ENCODE measurements at regions not wholly inside any gene's neighbourhood (a gene's known extent, or its start where the extent isn't known, plus 50 kb on each side); places are given as distances from the start of the nearest gene placed in this dataset.

DNA sequence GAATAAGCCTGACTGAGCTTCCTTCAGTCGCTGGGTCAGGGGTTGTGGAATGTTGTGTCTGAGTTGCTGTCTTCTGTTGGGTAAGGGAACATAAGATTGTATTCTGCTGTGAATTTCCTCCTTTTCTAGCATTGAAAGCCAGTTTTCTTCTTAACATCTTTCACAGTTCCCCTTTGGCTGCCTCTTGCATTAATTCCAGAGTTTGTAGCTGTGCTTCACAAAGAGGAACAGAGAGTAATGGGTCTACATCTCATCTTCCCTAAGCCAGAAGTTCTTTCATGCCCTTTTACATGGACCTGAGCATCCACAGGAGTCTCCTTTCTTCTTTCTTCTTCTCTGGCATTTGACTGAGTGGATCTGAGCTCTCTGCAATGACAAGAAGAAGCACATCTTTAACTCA lies 686.8 kb downstream of the KCTD16 start:
- Mint-ChIP-seq H3K9me3 (ENCODE audit: unreplicated experiment) (no peaks in the 10 kb centered on the region), H3K27ac (ENCODE audit: unreplicated experiment) (no peak overlapping the region), H3K4me3 (ENCODE audit: unreplicated experiment) (no peak overlapping the region), H3K4me1 (ENCODE audit: unreplicated experiment) (no peaks in the 10 kb centered on the region), H3K36me3 (ENCODE audit: unreplicated experiment) (no peaks in the 10 kb centered on the region), H3K27me3 (ENCODE audit: unreplicated experiment) (peaks cover 17% of the 10 kb centered on the region)
- no peak for DNase-seq (ENCODE audit: extremely low spot score, unreplicated experiment)
- TF ChIP-seq, protein P1, sequence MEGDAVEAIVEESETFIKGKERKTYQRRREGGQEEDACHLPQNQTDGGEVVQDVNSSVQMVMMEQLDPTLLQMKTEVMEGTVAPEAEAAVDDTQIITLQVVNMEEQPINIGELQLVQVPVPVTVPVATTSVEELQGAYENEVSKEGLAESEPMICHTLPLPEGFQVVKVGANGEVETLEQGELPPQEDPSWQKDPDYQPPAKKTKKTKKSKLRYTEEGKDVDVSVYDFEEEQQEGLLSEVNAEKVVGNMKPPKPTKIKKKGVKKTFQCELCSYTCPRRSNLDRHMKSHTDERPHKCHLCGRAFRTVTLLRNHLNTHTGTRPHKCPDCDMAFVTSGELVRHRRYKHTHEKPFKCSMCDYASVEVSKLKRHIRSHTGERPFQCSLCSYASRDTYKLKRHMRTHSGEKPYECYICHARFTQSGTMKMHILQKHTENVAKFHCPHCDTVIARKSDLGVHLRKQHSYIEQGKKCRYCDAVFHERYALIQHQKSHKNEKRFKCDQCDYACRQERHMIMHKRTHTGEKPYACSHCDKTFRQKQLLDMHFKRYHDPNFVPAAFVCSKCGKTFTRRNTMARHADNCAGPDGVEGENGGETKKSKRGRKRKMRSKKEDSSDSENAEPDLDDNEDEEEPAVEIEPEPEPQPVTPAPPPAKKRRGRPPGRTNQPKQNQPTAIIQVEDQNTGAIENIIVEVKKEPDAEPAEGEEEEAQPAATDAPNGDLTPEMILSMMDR (IDR thresholded peaks at IDR 0.05), result no peak

DNA sequence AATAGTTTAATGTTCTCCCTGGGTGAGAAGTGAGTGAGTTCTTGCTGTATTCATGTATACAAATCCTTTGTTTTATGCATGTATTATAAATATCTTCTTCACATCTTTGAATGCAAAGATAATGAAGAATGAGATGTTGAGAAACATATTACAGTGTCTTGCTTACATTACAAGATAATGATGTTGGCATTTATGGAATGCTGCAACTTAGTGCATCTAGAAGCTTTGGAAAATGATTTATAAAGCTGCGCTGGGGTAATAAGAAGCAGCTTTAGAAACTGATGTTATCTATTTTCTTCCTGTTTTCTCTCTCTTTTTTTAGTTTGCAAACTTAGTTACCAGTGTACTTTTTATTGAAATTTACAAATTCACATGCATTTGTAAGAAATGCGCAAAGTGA lies 673.4 kb downstream of the KCTD16 start:
- H3K27me3 Mint-ChIP-seq (ENCODE audit: unreplicated experiment), result peaks cover 2% of the 10 kb centered on the region
- no peaks in the 10 kb centered on the region for H3K36me3 Mint-ChIP-seq (ENCODE audit: unreplicated experiment)
- H3K4me3 Mint-ChIP-seq (ENCODE audit: unreplicated experiment), result no peak overlapping the region
- no peak overlapping the region for H3K27ac Mint-ChIP-seq (ENCODE audit: unreplicated experiment)
- TF ChIP-seq, protein P1 (IDR thresholded peaks at IDR 0.05), result no peak
- DNase-seq (ENCODE audit: extremely low spot score, unreplicated experiment), result no peak
- H3K9me3 Mint-ChIP-seq (ENCODE audit: unreplicated experiment), result peaks cover 7% of the 10 kb centered on the region
- no peaks in the 10 kb centered on the region for H3K4me1 Mint-ChIP-seq (ENCODE audit: unreplicated experiment)

DNA sequence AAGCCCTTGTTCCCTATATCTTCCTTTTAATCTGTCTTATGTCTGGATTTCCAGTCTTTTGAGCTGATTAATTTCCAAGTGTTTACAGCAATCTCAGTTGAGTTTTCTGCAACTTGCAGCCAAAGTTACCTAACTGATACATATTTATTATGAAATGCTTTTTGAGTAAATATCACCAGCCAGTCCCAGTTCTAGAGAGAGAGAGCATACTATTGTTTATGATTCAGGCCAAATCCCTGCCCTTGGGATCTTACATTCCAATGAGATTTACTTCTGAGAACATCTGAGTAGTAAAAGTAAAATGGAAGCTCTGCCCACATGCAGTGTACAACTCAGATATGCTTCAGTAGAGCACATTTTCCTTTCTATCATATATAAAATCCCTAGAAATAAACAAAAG lies 661.7 kb downstream of the KCTD16 start:
- H3K9me3 Mint-ChIP-seq (ENCODE audit: unreplicated experiment), result no peaks in the 10 kb centered on the region

DNA sequence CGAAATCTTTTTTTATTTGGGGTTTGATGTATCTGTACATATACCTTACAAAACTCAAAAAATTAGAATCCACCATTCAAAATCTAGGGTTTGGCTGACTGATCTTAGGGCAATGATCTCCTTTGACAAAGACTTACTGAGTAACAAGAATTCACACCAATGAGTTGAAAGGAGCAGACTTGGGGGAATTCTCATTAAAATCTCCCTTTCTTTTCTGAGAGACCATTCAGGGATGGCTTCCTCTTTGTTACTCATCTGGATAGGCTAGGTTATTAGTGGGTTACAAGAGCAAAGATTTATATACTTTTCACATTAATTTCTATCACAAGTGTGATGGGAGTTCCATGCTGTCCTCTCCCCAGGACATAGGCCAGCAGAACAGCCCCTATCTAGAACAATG lies 661.0 kb downstream of the KCTD16 start:
- Mint-ChIP-seq H3K4me1 (ENCODE audit: unreplicated experiment) (no peaks in the 10 kb centered on the region), H3K27me3 (ENCODE audit: unreplicated experiment) (no peaks in the 10 kb centered on the region), H3K27ac (ENCODE audit: unreplicated experiment) (no peak overlapping the region), H3K36me3 (ENCODE audit: unreplicated experiment) (no peaks in the 10 kb centered on the region), H3K4me3 (ENCODE audit: unreplicated experiment) (no peak overlapping the region), H3K9me3 (ENCODE audit: unreplicated experiment) (no peaks in the 10 kb centered on the region)
- DNase-seq (ENCODE audit: extremely low spot score, unreplicated experiment), result no peak
- TF ChIP-seq, protein P1 (IDR thresholded peaks at IDR 0.05), result no peak

More for the DNA sequence above, 661.7 kb downstream of the KCTD16 start:
- DNase-seq (ENCODE audit: extremely low spot score, unreplicated experiment), result no peak
- Mint-ChIP-seq H3K36me3 (ENCODE audit: unreplicated experiment) (no peaks in the 10 kb centered on the region), H3K27ac (ENCODE audit: unreplicated experiment) (no peak overlapping the region), H3K4me1 (ENCODE audit: unreplicated experiment) (no peaks in the 10 kb centered on the region), H3K27me3 (ENCODE audit: unreplicated experiment) (peaks cover 3% of the 10 kb centered on the region), H3K4me3 (ENCODE audit: unreplicated experiment) (no peak overlapping the region)
- TF ChIP-seq, protein P1 (IDR thresholded peaks at IDR 0.05), result no peak

DNA sequence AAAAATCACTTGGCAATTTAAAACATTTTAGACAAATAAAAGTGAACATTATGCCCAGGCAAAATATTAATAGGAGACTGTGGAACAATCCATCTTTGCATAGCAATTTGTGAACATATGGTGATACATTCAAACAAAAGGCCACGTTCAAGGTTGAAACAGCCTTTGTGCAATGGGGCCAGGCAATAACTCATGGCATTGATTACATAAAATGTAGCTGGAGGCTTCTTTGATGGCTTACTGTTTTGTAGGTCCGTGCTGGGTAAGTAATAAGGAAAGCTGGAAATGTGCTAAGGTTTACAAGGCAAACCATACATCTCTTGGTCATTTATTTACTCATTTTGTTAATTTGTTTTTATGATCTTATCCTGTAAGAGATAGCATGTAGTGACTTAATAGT lies 651.8 kb downstream of the KCTD16 start:
- Mint-ChIP-seq H3K36me3 (ENCODE audit: unreplicated experiment) (no peaks in the 10 kb centered on the region), H3K9me3 (ENCODE audit: unreplicated experiment) (peaks cover 5% of the 10 kb centered on the region), H3K27me3 (ENCODE audit: unreplicated experiment) (no peaks in the 10 kb centered on the region), H3K27ac (ENCODE audit: unreplicated experiment) (no peak overlapping the region), H3K4me1 (ENCODE audit: unreplicated experiment) (peaks cover 3% of the 10 kb centered on the region), H3K4me3 (ENCODE audit: unreplicated experiment) (no peak overlapping the region)
- DNase-seq (ENCODE audit: extremely low spot score, unreplicated experiment), result no peak
- TF ChIP-seq, protein P1 (IDR thresholded peaks at IDR 0.05), result no peak
